H1 (cell line): ENCODE measurements at regions not wholly inside any gene's neighbourhood (a gene's known extent, or its start where the extent isn't known, plus 50 kb on each side); places are given as distances from the start of the nearest gene placed in this dataset.

Experiments
- CTCF ChIA-PET: fragments of 300-600 bp; sonication (Branson Sonifier 250); formaldehyde crosslinking; loops from one replicate; lab custom pipeline; 2021; ENCODE audit not compliant: partially characterized antibody; lab: Charles Lee
- POLR2A ChIA-PET: fragments of 300-600 bp; sonication (Branson Sonifier 250); formaldehyde crosslinking; loops from one replicate; lab custom pipeline; 2021; ENCODE audit warnings: inconsistent platforms; ENCODE audit not compliant: partially characterized antibody; lab: Charles Lee
- DNase-seq, 2 experiments: peaks; one replicate each; pipeline versions ENCODE4 v3.0.0 to v3.0.0-alpha.2; 2010 to 2022; ENCODE audit warnings: low spot score in 2 of 2, low read depth in 1 of 2, mixed read lengths in 1 of 2
- FAIRE-seq: peaks from 2 replicates; lab custom pipeline; 2011; peaks lifted over from hg19 to GRCh38; lab: Jason Lieb, UNC
- H2AFZ ChIP-seq: 2 replicates; pipeline ENCODE4 v1.8.1; 2012; ENCODE audit warnings: low read length, inconsistent platforms
- H2AK5ac ChIP-seq: 2 replicates; pipeline ENCODE4 v1.6.1; 2013; ENCODE audit warnings: low read depth, low read length
- H2BK120ac ChIP-seq: replicated peaks from 2 replicates; pipeline ENCODE3; 2013; ENCODE audit warnings: low read depth, low read length, inconsistent platforms
- H2BK12ac ChIP-seq: 2 replicates; pipeline ENCODE4 v1.6.1; 2013; ENCODE audit warnings: low read depth, low read length
- H2BK15ac ChIP-seq: 2 replicates; pipeline ENCODE4 v1.6.1; 2013; ENCODE audit warnings: low read length
- H2BK20ac ChIP-seq: 2 replicates; pipeline ENCODE4 v1.6.1; 2013; ENCODE audit warnings: low read length
- H2BK5ac ChIP-seq: 2 replicates; pipeline ENCODE4 v1.6.1; 2013; ENCODE audit warnings: low read depth, low read length
- H3K14ac ChIP-seq: 2 replicates; pipeline ENCODE4 v1.6.1; 2013; ENCODE audit warnings: inconsistent platforms; ENCODE audit not compliant: insufficient read length
- H3K18ac ChIP-seq: 2 replicates; pipeline ENCODE4 v1.6.1; 2013; ENCODE audit warnings: low read length; ENCODE audit errors: extremely low read depth
- H3K23ac ChIP-seq: 2 replicates; pipeline ENCODE4 v1.6.1; 2013; ENCODE audit warnings: inconsistent platforms; ENCODE audit not compliant: insufficient read length
- H3K23me2 ChIP-seq: 2 replicates; pipeline ENCODE4 v1.6.1; 2013; ENCODE audit warnings: low read depth, low read length
- H3K27ac ChIP-seq: 2 replicates; pipeline ENCODE4 v1.6.1; 2011; ENCODE audit warnings: low read depth, low read length, inconsistent platforms
- H3K27me3 ChIP-seq, 4 experiments: replicated peaks in 1 of 4; 1 replicate in 1 of 4; 2 replicates in 3 of 4; pipeline versions ENCODE4 v1.6.1 to v1.8.1; 2011 to 2013; ENCODE audit warnings: low read length in 3 of 4, mild to moderate bottlenecking in 3 of 4, inconsistent platforms in 2 of 4, mixed read lengths in 2 of 4, moderate library complexity in 1 of 4; ENCODE audit not compliant: control insufficient read depth in 3 of 4, insufficient read depth in 3 of 4; ENCODE audit errors: extremely low read depth in 1 of 4
- H3K36me3 ChIP-seq, 4 experiments: 2 replicates each; pipeline versions ENCODE4 v1.6.1 to v1.8.1; 2011 to 2013; ENCODE audit warnings: mild to moderate bottlenecking in 4 of 4, low read length in 3 of 4, moderate library complexity in 2 of 4, control low read depth in 1 of 4, inconsistent platforms in 1 of 4; ENCODE audit not compliant: insufficient read depth in 4 of 4, control insufficient read depth in 2 of 4
- H3K4ac ChIP-seq: replicated peaks from 2 replicates; pipeline ENCODE3; 2013; ENCODE audit warnings: low read length, low read depth, mixed read lengths, inconsistent platforms; ENCODE audit not compliant: insufficient read length
- H3K4me1 ChIP-seq, 4 experiments: replicated peaks in 1 of 4; 1 replicate in 1 of 4; 2 replicates in 3 of 4; pipeline versions ENCODE4 v1.6.1 to v1.8.1; 2011 to 2013; ENCODE audit warnings: low read length in 3 of 4, inconsistent platforms in 2 of 4, mixed read lengths in 1 of 4; ENCODE audit not compliant: insufficient read depth in 4 of 4, control insufficient read depth in 3 of 4
- H3K4me2 ChIP-seq, 2 experiments: 2 replicates each; pipeline versions ENCODE4 v1.6.1 to v1.8.1; 2011 to 2013; ENCODE audit warnings: low read depth in 2 of 2, low read length in 2 of 2, control low read depth in 1 of 2, inconsistent platforms in 1 of 2, mild to moderate bottlenecking in 1 of 2; ENCODE audit not compliant: insufficient read depth in 1 of 2
- H3K4me3 ChIP-seq, 4 experiments: fragments of 200-600, 300-600 bp in 1 of 4; sonication (generic), shearing (Covaris generic), sonication (Bioruptor Twin) in 1 of 4; 2 replicates each; pipeline versions ENCODE4 v1.5.1 to v1.8.1; 2011 to 2016; ENCODE audit warnings: low read length in 4 of 4, low read depth in 3 of 4, control low read depth in 2 of 4, inconsistent platforms in 2 of 4, mild to moderate bottlenecking in 2 of 4, mixed read lengths in 1 of 4, moderate library complexity in 1 of 4; ENCODE audit not compliant: insufficient read depth in 2 of 4; ENCODE audit errors: extremely low read depth in 1 of 4
- H3K56ac ChIP-seq: replicated peaks from 2 replicates; pipeline ENCODE3; 2013; ENCODE audit warnings: low read depth, mild to moderate bottlenecking, mixed read lengths, low read length, inconsistent platforms; ENCODE audit not compliant: insufficient read length
- H3K79me1 ChIP-seq: 2 replicates; pipeline ENCODE4 v1.6.1; 2013; ENCODE audit warnings: low read depth, low read length, control low read depth
- H3K79me2 ChIP-seq, 2 experiments: 2 replicates each; pipeline versions ENCODE4 v1.6.1 to v1.8.1; 2012 to 2013; ENCODE audit warnings: low read length in 2 of 2, mild to moderate bottlenecking in 2 of 2, inconsistent platforms in 1 of 2; ENCODE audit not compliant: insufficient read depth in 2 of 2, control insufficient read depth in 1 of 2
- H3K9ac ChIP-seq, 4 experiments: replicated peaks in 1 of 4; 1 replicate in 1 of 4; 2 replicates in 3 of 4; pipeline versions ENCODE4 v1.6.1 to v1.8.1; 2011 to 2013; ENCODE audit warnings: low read depth in 3 of 4, low read length in 3 of 4, control low read depth in 2 of 4, mild to moderate bottlenecking in 2 of 4, moderate library complexity in 2 of 4, inconsistent platforms in 1 of 4; ENCODE audit errors: extremely low read depth in 1 of 4
- H3K9me3 ChIP-seq, 2 experiments: 2 replicates each; pipeline versions ENCODE4 v1.6.1 to v1.8.1; 2012 to 2013; ENCODE audit warnings: mild to moderate bottlenecking in 2 of 2, moderate library complexity in 2 of 2, control low read depth in 1 of 2, inconsistent platforms in 1 of 2, low read depth in 1 of 2, low read length in 1 of 2, mixed read lengths in 1 of 2; ENCODE audit not compliant: insufficient read depth in 2 of 2
- H4K20me1 ChIP-seq, 2 experiments: replicated peaks in 1 of 2; 2 replicates each; pipeline versions ENCODE3 to v1.8.1; 2011 to 2013; ENCODE audit warnings: inconsistent platforms in 2 of 2, low read length in 2 of 2, mild to moderate bottlenecking in 1 of 2; ENCODE audit not compliant: insufficient read depth in 2 of 2, control insufficient read depth in 1 of 2
- H4K5ac ChIP-seq: 2 replicates; pipeline ENCODE4 v1.6.1; 2013; ENCODE audit warnings: low read length, low read depth, mixed read lengths, inconsistent platforms; ENCODE audit not compliant: insufficient read length
- H4K8ac ChIP-seq: 2 replicates; pipeline ENCODE4 v1.8.0; 2013; ENCODE audit warnings: mild to moderate bottlenecking, moderate library complexity, low read length, inconsistent platforms; ENCODE audit not compliant: insufficient read depth; ENCODE audit errors: extremely low read depth
- H4K91ac ChIP-seq: replicated peaks from 2 replicates; pipeline ENCODE3; 2013; ENCODE audit warnings: low read length, mixed read lengths, inconsistent platforms; ENCODE audit not compliant: insufficient read length
- WGBS, 2 experiments: shearing (Covaris generic) in 1 of 2; methylation state at CpG; one replicate each; pipeline versions ENCODE4 v1.1.6 to v1.1.7; 2013 to 2015; ENCODE audit warnings: low lambda C conversion rate in 2 of 2, mixed read lengths in 2 of 2, inconsistent platforms in 1 of 2, low coverage in 1 of 2, missing lambda C conversion rate in 1 of 2; ENCODE audit not compliant: insufficient replicate concordance in 2 of 2, insufficient coverage in 1 of 2, insufficient read length in 1 of 2; ENCODE audit errors: extremely low coverage in 1 of 2, missing lambda C conversion rate in 1 of 2; 5-methylcytosine and 5-hydroxymethylcytosine counted together

GRCh38 chr12:24135158-24135850 lies 185.8 kb upstream of the SOX5 start:
- Histone ChIP-seq H4K91ac (no peak overlapping the region), H4K8ac (no peak overlapping the region), H3K4ac (no peak overlapping the region), H3K23ac (no peak overlapping the region), H3K79me2 (no peaks in the 10 kb centered on the region), H3K27ac (no peak overlapping the region), H2BK15ac (no peak overlapping the region), H3K14ac (no peak overlapping the region), H2AFZ (no peak overlapping the region), H3K4me1 (peaks cover 0 to 5% (median 3%) of the 10 kb centered on the region in 4 experiments; a peak in 4 of 7 replicates), H4K20me1 (no peaks in the 10 kb centered on the region), H2AK5ac (no peak overlapping the region), H3K36me3 (no peaks in the 10 kb centered on the region), H3K56ac (no peak overlapping the region), H2BK120ac (no peak overlapping the region), H2BK20ac (no peak overlapping the region), H3K18ac (no peak overlapping the region), H3K27me3 (no peaks in the 10 kb centered on the region; a peak in 2 of 7 replicates), H3K9me3 (no peaks in the 10 kb centered on the region), H3K23me2 (no peaks in the 10 kb centered on the region), H3K4me3 (no peak overlapping the region), H3K9ac (no peak overlapping the region), H3K79me1 (no peaks in the 10 kb centered on the region), H2BK5ac (no peak overlapping the region), H3K4me2 (no peak overlapping the region), H2BK12ac (no peak overlapping the region), H4K5ac (no peak overlapping the region)
- 86% methylated on average over 5 of the region's 5 CpGs; no CpG with 5 or more reads in 1 of the 2 experiments for WGBS, 2 experiments
- DNase-seq (no peak), FAIRE-seq (no peak)
- ChIA-PET CTCF (interaction anchor here (0.6 kb wide), 1 partner anchor 13 kb away, joined by 3 read pairs; no protein-coding TSS in a partner anchor), POLR2A (no interaction called here)
